Motor neuron (in vitro differentiated cells): ENCODE measurements at regions not wholly inside any gene's neighbourhood (a gene's known extent, or its start where the extent isn't known, plus 50 kb on each side); places are given as distances from the start of the nearest gene placed in this dataset.

Source experiments
- ATAC-seq, 8 experiments: fragments of 200-7000 bp; cut with Tn5 transposase; replicated peaks in 6 of 8; 2 replicates each; pipeline ENCODE4 v1.8.0; 2021; ENCODE audit warnings: mild to moderate bottlenecking in 8 of 8, moderate library complexity in 8 of 8
- H3K27ac ChIP-seq, 2 donors: fragments of 250-450 bp; sonication (Bioruptor Pico); 2 replicates each; pipeline ENCODE4 v1.9.0; 2021; ENCODE audit warnings: antibody characterized with exemption in 2 of 2, mild to moderate bottlenecking in 2 of 2, moderate library complexity in 1 of 2
- H3K4me1 ChIP-seq, 2 donors: fragments of 250-450 bp; sonication (Bioruptor Pico); replicated peaks in 1 of 2; 2 replicates each; pipeline ENCODE4 v1.6.1; 2021; ENCODE audit warnings: antibody characterized with exemption in 2 of 2, mild to moderate bottlenecking in 2 of 2, moderate library complexity in 1 of 2
- H3K4me3 ChIP-seq, 5 donors: fragments of 250-450 bp; sonication (Bioruptor Pico); 2 replicates each; pipeline ENCODE4 v1.9.0; 2021; ENCODE audit warnings: antibody characterized with exemption in 5 of 5, mild to moderate bottlenecking in 5 of 5, moderate library complexity in 4 of 5
- WGBS, 10 experiments: fragments of 450-650 bp; shearing (Covaris generic); methylation state at CpG; one replicate each; pipeline ENCODE4 v1.0.0; 2022; 5-methylcytosine and 5-hydroxymethylcytosine counted together
- in situ Hi-C, 9 experiments: fragments of 400-800 bp; cut with MboI; loops; one replicate each; pipeline ENCODE4 v1.15.0; 2021; ENCODE audit warnings: low sequenced_read_pairs in 9 of 9, low pct_unique_long_range_greater_than_20kb in 2 of 9; ENCODE audit not compliant: unreplicated experiment in 9 of 9

DNA sequence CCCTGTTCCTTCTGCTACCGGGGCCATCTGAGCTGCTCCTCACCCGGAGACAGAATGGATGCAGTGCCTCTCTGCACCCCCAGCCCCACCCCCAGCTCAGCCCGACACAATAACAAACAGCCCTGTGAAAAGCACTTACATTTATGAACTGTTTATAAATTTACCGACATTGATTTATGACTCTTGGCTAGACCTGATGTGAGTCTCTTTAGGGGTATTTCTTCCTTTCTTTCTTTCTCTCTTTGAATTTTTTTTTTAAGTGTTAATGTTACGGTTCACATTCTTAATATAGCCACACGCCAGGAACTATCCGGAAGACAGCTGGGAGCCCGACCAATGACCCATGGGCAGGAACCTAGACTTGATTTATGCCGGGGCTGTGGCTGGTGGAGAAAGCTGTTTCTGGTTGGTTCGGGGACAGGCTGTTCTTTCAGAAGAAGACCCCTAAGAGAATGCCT lies 266.3 kb downstream of the CDC5L start:
- no peak overlapping the region for H3K27ac ChIP-seq
- in situ Hi-C loops = loop anchor here in 5 of 9 experiments (25.0 kb wide), 3 partner anchors 759 to 1259 kb away; no protein-coding TSS in a partner anchor

DNA sequence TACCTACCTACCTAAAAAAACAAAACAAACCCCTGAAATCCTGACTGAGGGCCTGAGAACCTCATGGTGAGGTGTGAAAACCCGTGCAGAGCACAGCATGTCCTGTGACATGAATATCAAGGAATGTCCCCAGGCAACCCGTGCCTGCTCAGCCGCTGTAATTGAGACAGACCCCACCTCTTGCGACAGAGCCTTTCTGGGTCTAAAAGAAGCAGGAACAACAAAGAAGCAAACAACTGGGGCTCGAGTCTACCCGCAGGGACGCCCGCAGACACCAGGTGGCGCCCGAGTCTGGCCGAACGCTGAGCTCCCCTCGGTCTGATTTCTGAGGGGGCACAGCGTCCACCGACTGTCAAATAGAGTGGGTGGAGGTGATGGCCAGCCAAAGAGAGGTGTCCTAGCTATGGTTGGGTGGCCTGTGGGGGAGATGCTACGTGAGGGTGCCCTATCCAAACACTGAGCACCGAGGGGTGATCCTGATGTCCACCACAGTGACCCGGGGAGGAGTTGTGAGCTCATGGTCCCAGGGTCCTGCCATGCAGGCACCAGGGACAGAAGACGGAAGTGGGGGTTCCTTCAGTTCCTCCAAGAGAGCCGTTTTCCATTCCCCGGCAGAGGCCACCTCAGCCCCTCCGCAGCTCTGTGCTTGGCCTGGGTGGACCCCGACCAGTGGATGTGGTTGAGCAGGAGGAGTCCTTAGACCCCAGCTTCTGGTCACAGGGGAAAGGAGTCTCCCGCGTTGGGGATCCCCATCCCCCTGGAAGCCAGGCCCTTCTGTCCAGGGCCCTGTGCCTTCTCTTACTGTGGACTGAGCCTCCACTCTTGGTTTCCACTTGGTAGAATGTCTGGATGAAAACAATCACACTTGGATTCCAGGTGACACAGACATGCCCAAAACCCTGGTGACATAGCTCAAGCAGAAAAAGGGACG lies 268.2 kb downstream of the CDC5L start:
- Histone ChIP-seq H3K4me1 (peaks cover 0 to 13% of the 10 kb centered on the region in 2 donors), H3K27ac (no peak overlapping the region), H3K4me3 (no peak overlapping the region)
- ATAC-seq = peak; percentile 74 to 96 (median 84)
- 0 to 73% (median 37%) methylated on average over 1 to 12 of the region's 26 CpGs; no CpG with 5 or more reads in 2 of the 10 experiments for WGBS, 10 experiments
- in situ Hi-C loops = loop anchor here in 5 of 9 experiments (25.0 kb wide), 3 partner anchors 757 to 1257 kb away; no protein-coding TSS in a partner anchor

More for the DNA sequence above, 266.3 kb downstream of the CDC5L start:
- peaks cover 0 to 13% of the 10 kb centered on the region in 2 donors for H3K4me1 ChIP-seq
- 13 to 96% (median 33%) methylated on average over 3 to 7 of the region's 10 CpGs; no CpG with 5 or more reads in 2 of the 10 experiments for WGBS, 10 experiments
- no peak overlapping the region for H3K4me3 ChIP-seq
- ATAC-seq = peak in 5 of 8 experiments; percentile 37 to 67 (median 55)

DNA sequence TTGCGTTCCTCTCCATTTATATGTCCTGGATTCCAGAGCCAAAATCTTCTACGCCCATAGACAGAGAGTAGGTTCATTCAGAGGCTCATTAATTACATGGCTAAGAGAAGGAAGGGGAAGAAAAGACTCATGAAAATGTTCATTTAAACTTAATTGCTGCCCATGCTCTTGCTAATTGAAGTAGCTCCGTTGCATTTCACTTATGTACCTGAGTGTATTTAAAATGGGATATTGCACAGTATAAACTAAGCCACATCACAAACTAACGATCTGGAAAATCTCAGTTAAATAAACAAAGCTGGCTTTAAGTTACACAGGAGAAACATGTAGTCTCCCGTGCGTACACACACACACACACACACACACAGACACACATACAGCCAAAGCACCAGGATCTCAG lies 269.2 kb downstream of the CDC5L start:
- WGBS, 10 experiments = 80 to 92% (median 86%) methylated on average over 2 to 6 of the region's 6 CpGs; no CpG with 5 or more reads in 1 of the 10 experiments
- Histone ChIP-seq H3K4me3 (no peak overlapping the region), H3K27ac (no peak overlapping the region), H3K4me1 (peaks cover 0 to 9% of the 10 kb centered on the region in 2 donors)
- in situ Hi-C loops = loop anchor here in 5 of 9 experiments (25.0 kb wide), 3 partner anchors 756 to 1256 kb away; no protein-coding TSS in a partner anchor
- ATAC-seq = no peak

DNA sequence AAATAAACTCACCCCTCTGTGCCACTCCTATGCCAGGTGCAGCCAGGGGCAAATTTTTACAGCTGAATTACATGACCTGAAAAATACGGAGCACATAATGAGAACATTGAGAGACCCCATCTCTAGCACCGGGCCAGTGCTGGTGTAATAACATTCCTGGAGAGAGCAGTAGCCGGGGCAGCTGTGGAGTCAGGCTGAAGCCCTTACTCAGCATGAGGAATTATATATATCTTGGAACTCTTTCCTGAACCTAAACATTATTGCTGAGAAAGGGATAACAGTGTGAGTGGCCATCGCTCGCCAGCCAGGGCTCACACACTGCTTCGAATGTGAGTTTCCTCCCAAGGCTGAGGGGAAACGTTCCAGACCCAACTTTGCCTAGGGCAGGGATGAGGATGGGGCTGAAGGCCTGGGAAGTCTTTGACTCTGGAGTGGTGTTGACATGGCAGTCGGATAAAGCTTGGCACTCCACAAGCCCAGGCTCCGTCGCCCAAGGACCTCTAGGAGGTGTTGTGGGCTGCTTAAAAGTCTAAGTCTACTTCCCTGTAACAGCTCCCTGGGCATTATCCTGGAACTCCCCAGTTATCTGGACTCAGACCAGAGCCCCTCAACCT lies 269.8 kb downstream of the CDC5L start:
- no peak overlapping the region for H3K27ac ChIP-seq
- in situ Hi-C loops = loop anchor here in 5 of 9 experiments (25.0 kb wide), 3 partner anchors 755 to 1255 kb away; no protein-coding TSS in a partner anchor
- WGBS, 10 experiments = 88 to 100% (median 92%) methylated on average over 1 to 9 of the region's 10 CpGs; no CpG with 5 or more reads in 1 of the 10 experiments
- ATAC-seq = peak in 1 of 8 experiments; percentile 64
- H3K4me1 ChIP-seq = peaks cover 0 to 9% of the 10 kb centered on the region in 2 donors
- H3K4me3 ChIP-seq = no peak overlapping the region

DNA sequence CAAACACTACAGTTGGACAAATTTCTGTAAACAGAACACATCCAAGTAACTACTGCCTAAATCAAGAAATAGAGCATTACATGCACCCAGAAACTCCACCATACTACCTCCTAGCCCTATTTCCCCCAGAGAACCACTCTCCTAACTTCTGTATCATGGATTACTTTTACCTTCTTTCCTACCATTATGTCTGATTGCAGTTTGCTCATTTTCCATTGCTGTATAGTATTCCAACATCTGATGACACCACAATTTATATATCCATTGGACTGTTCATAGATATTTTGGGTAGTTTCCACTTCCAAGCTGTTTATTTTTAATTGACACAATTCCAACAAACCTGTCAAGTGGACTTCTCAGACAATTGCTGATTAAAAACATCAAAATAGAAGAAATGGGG lies 271.1 kb downstream of the CDC5L start:
- Histone ChIP-seq H3K4me1 (peaks cover 2 to 6% of the 10 kb centered on the region in 2 donors), H3K4me3 (no peak overlapping the region), H3K27ac (no peak overlapping the region)
- in situ Hi-C loops = loop anchor here in 5 of 9 experiments (25.0 kb wide), 3 partner anchors 754 to 1254 kb away; no protein-coding TSS in a partner anchor
- ATAC-seq = no peak

DNA sequence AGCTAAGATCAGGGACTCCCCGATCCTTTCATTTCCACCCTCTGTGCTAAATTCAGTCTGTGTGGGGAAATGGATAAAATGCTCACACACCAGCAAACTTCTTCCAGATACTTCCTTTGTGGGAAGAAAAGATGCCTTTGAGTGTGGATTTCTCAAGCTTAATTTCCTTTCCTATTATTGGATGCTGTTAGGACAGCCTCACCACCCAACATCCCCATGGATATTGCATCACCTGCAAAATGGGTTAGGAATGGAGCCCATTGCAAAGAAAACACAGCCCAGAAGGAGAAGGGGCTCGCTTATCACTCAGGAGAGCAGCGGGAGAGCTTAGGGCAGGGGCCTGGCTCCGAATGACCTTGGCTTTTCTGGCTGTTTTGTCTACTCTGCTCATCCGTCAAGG lies 272.2 kb downstream of the CDC5L start:
- Histone ChIP-seq H3K27ac (no peak overlapping the region), H3K4me3 (no peak overlapping the region), H3K4me1 (peaks cover 7% of the 10 kb centered on the region in 2 donors)
- ATAC-seq = no peak
- in situ Hi-C loops = loop anchor here in 5 of 9 experiments (25.0 kb wide), 3 partner anchors 753 to 1253 kb away; no protein-coding TSS in a partner anchor
- 76 to 100% (median 95%) methylated on average over 1 to 5 of the region's 5 CpGs; no CpG with 5 or more reads in 3 of the 10 experiments for WGBS, 10 experiments

DNA sequence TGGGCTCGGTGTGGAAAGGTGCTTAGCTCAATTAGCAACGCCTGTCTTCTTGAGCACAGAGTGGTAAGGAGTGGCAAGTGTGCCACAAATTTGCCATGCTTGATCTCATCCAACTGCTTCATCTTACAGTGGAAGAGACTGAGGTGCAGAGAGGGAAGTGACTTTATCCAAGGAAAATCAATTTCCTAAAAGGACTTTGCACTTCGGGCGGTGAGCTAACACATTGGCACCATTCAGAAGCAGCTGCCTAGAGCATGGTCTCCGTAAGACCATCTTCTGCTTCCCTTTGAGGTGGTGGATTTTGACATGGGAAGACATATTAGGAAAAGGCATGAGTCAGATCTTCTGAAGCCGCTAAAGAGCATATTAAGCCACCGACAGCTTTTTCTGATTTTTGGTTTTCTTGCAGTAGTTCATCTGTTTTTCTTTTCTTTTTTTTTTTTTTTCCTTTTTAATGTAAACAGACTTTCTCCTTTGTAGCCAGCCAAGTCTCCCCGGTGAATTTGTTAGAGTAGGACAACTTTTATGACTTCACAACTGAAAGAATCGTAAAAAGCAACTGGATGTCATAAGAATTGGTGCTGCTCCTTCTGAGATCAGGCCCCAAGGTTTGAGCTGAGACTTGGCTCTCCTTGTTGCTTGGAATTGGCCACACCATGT lies 273.2 kb downstream of the CDC5L start:
- no peak overlapping the region for H3K27ac ChIP-seq
- in situ Hi-C loops = loop anchor here in 5 of 9 experiments (25.0 kb wide), 3 partner anchors 752 to 1252 kb away; no protein-coding TSS in a partner anchor
- no peak for ATAC-seq
- peaks cover 12 to 16% of the 10 kb centered on the region in 2 donors for H3K4me1 ChIP-seq
- WGBS, 10 experiments = 8 to 90% (median 80%) methylated on average over 1 to 9 of the region's 9 CpGs
- H3K4me3 ChIP-seq = no peak overlapping the region

DNA sequence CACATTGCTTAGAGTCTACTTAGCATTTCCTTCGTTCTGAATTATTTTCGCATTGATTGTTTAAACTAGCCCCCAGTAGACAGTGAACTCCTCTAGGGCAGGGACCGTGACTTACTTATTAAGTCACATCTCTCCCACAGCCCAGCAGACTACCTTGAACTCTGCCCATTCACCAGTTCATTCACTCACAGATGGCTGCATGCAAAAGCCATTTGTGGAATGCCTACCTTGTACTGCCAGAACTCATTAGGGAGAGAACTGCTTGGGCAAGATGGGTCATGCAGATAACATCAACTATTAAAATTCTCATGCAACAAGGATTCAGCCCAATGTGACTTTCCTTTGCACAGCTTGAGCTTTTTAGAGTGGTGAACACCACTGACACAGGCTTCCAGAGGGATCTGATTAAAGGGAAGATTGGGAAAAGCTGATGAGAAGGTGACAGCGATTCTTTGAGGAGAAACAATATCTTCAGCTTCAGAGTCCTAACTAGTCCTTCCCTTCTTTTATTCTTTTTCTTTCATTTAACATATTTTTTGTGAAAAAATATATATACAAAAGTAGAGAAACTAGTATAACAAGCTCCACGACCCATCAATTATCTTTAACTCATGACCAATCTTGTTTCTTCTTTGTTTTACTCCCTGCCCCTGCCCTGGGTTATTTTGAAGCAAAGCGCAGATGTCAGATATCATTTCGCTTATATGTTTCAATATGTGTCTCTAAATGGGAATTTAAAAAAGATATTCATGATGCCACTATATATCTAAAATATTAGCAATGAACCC lies 273.9 kb downstream of the CDC5L start:
- Histone ChIP-seq H3K4me1 (peaks cover 12 to 16% of the 10 kb centered on the region in 2 donors), H3K4me3 (no peak overlapping the region), H3K27ac (no peak overlapping the region)
- WGBS, 10 experiments = 38 to 98% (median 85%) methylated on average over 3 to 7 of the region's 7 CpGs
- in situ Hi-C loops = loop anchor here in 5 of 9 experiments (25.0 kb wide), 3 partner anchors 751 to 1251 kb away; no protein-coding TSS in a partner anchor
- ATAC-seq = no peak

DNA sequence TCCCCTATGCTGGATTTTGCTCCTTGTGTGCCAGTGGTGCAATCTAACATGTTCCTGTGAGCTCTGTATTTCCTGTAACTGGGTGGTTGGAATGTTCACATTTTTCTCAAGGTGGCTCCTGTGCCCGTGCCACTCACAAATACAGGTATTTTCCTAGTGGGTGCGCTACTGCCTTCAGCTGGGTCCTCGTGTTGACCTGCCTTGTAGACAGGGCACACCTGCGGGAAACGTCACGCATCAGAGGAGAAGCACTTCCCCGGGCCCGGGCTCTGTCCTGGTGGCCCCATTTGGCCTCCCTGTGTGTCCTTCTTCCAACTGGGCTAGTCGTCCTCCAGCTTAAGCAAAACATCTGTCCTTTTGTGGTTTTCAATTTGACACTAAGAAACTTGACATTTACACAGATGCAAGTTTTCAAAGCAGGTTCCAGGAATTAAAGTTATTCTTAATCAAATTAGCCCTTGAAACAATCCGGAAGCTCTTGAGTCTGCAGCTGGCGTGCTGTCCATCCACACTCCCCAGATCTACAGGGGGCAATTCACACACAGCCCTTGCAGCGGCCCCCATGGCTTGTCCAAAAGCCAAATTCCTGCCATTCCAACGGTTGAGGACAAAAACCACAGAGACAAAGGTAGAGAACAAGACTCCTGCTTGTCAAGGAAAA lies 275.1 kb downstream of the CDC5L start:
- 0 to 100% (median 44%) methylated on average over 2 to 13 of the region's 13 CpGs; no CpG with 5 or more reads in 1 of the 10 experiments for WGBS, 10 experiments
- in situ Hi-C loops = loop anchor here in 5 of 9 experiments (25.0 kb wide), 3 partner anchors 750 to 1250 kb away; no protein-coding TSS in a partner anchor
- peak in 1 of 8 experiments; percentile 32 for ATAC-seq
- Histone ChIP-seq H3K27ac (no peak overlapping the region), H3K4me3 (no peak overlapping the region), H3K4me1 (peaks cover 12 to 16% of the 10 kb centered on the region in 2 donors)

DNA sequence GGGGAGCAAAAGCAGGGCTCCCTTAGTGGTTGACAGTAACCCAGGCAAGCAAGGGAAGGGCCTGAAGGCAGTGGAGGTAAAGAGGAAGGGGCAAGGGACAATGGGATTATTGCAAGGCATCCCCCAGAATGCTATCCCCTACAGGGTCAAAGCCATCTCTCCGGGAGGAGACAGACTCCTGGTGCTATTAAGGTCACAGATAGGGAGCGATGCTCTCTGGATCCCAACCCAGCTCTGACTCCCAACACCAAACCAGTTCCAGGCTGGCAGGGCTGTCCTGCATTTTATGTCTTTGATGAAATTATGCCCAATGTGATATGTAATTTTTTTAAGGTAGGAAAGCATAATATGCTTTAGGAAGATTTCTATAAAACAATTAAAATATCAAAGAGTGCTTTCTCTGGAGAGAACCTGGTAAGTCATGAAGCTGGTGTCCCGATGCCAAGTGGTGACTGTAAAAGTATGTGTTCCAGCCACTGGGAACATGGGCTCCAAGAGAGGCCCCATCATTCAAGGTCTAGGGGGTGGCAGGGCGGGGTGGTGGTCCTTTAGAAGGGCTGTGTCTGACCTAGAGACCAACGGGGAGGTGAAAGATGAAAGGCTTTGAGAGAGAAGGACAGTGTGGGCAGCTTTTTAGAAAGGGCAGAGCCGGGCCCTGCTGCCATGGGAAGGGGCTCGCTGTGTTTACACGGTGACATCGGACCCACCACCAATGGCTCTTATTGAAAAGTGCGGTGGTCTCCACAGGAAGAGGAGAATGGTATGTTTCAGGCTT lies 276.5 kb downstream of the CDC5L start:
- Histone ChIP-seq H3K27ac (no peak overlapping the region), H3K4me3 (no peak overlapping the region), H3K4me1 (peaks cover 12 to 16% of the 10 kb centered on the region in 2 donors)
- WGBS, 10 experiments = 33 to 100% (median 76%) methylated on average over 1 to 8 of the region's 10 CpGs; no CpG with 5 or more reads in 2 of the 10 experiments
- in situ Hi-C loops = loop anchor here in 5 of 9 experiments (25.0 kb wide), 3 partner anchors 748 to 1248 kb away; no protein-coding TSS in a partner anchor
- no peak for ATAC-seq
